ENCODE measurements at regions not wholly inside any gene's neighbourhood (a gene's known extent, or its start where the extent isn't known, plus 50 kb on each side); places are given as distances from the start of the nearest gene placed in this dataset.

DNA sequence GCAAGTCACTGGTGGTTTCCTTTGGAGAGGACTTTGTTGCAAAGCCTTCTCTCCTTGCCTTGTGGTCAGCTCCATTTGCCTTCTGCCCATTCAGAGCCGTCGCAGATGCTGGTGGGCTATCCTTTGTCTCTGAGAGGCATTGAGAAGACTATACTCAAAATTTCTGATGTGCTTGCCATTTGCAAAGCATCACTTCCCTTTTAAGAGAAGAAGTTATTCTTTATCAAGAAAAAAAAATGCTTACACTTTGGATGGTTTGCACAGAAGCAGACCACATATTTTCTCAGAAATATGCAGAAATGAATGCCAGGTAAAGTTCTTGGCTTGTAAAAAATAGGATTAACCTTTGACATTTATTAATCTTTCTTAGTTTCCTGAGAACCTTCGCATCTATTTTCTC is 195.8 kb upstream of the KLF4 start:
- TF ChIP-seq, protein P1, sequence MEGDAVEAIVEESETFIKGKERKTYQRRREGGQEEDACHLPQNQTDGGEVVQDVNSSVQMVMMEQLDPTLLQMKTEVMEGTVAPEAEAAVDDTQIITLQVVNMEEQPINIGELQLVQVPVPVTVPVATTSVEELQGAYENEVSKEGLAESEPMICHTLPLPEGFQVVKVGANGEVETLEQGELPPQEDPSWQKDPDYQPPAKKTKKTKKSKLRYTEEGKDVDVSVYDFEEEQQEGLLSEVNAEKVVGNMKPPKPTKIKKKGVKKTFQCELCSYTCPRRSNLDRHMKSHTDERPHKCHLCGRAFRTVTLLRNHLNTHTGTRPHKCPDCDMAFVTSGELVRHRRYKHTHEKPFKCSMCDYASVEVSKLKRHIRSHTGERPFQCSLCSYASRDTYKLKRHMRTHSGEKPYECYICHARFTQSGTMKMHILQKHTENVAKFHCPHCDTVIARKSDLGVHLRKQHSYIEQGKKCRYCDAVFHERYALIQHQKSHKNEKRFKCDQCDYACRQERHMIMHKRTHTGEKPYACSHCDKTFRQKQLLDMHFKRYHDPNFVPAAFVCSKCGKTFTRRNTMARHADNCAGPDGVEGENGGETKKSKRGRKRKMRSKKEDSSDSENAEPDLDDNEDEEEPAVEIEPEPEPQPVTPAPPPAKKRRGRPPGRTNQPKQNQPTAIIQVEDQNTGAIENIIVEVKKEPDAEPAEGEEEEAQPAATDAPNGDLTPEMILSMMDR (IDR thresholded peaks at IDR 0.05; ENCODE audit: insufficient read depth, low read depth, low read length), result no peak
- TF ChIP-seq EZH2 (IDR thresholded peaks at IDR 0.05; ENCODE audit: insufficient read depth, low read length), result no peak
- peaks cover 6% of the 10 kb centered on the region for H3K27me3 Mint-ChIP-seq (ENCODE audit: low read depth, unreplicated experiment)

DNA sequence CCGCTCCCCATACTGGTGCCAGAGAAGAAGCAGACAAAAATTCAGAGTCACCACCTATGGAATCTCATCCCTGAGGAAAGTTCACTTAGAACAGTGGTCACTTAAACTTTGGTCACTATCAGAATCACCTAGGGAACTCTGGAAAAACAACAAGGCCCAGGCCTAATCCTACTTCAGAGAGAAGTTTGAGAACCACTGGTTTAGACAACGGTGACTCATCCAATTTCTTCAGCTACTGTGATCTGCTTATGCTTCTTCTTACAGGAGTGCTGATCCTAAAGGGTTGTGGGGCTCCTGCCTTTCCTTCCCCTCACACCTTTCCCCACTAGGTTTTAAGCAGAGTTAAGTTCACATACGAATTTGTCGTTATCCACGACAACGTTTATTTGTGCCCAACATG is 194.7 kb upstream of the KLF4 start:
- FAIRE-seq, result no peak
- Mint-ChIP-seq H3K27ac (ENCODE audit: unreplicated experiment) (no peak overlapping the region), H3K36me3 (ENCODE audit: low read depth, unreplicated experiment) (no peaks in the 10 kb centered on the region), H3K4me3 (ENCODE audit: unreplicated experiment) (no peak overlapping the region), H3K27me3 (ENCODE audit: low read depth, unreplicated experiment) (peaks cover 3% of the 10 kb centered on the region), H3K9me3 (ENCODE audit: unreplicated experiment) (peaks cover 5% of the 10 kb centered on the region), H3K4me1 (ENCODE audit: low read depth, unreplicated experiment) (peaks cover 2% of the 10 kb centered on the region)
- peak; percentile 23 for DNase-seq (ENCODE audit: low read depth)
- no peak overlapping the region for H3K27ac ChIP-seq (ENCODE audit: low read depth, low read length)
- no peak overlapping the region for H2AFZ ChIP-seq (ENCODE audit: low read depth, low read length)
- no peaks in the 10 kb centered on the region for H3K9me3 ChIP-seq (ENCODE audit: insufficient read depth, low read depth, low read length)
- no peaks in the 10 kb centered on the region for H4K20me1 ChIP-seq (ENCODE audit: insufficient read depth, low read length)
- H3K4me1 ChIP-seq (ENCODE audit: insufficient read depth, low read length), result no peaks in the 10 kb centered on the region
- no peak overlapping the region for H3K4me3 ChIP-seq (ENCODE audit: insufficient read depth, low read depth, low read length)
- no peak overlapping the region for H3K9ac ChIP-seq (ENCODE audit: low read length)
- no peaks in the 10 kb centered on the region for H3K27me3 ChIP-seq (ENCODE audit: insufficient read depth, low read length)
- H3K4me2 ChIP-seq (ENCODE audit: low read length), result no peak overlapping the region
- no peaks in the 10 kb centered on the region for H3K79me2 ChIP-seq (ENCODE audit: insufficient read depth, low read length)
- TF ChIP-seq EZH2 (IDR thresholded peaks at IDR 0.05; ENCODE audit: insufficient read depth, low read length), result no peak
- TF ChIP-seq, protein P1 (IDR thresholded peaks at IDR 0.05; ENCODE audit: insufficient read depth, low read depth, low read length), result no peak
- no peaks in the 10 kb centered on the region for H3K36me3 ChIP-seq (ENCODE audit: insufficient read depth, low read length)

More for the DNA sequence above, 195.8 kb upstream of the KLF4 start:
- Mint-ChIP-seq H3K4me3 (ENCODE audit: unreplicated experiment) (no peak overlapping the region), H3K36me3 (ENCODE audit: low read depth, unreplicated experiment) (no peaks in the 10 kb centered on the region), H3K27ac (ENCODE audit: unreplicated experiment) (no peak overlapping the region), H3K9me3 (ENCODE audit: unreplicated experiment) (peaks cover 6% of the 10 kb centered on the region), H3K4me1 (ENCODE audit: low read depth, unreplicated experiment) (peaks cover 2% of the 10 kb centered on the region)
- FAIRE-seq (no peak), DNase-seq (ENCODE audit: low read depth) (no peak)
- Histone ChIP-seq H3K27ac (ENCODE audit: low read depth, low read length) (no peak overlapping the region), H3K27me3 (ENCODE audit: insufficient read depth, low read length) (no peaks in the 10 kb centered on the region), H2AFZ (ENCODE audit: low read depth, low read length) (no peak overlapping the region), H3K4me2 (ENCODE audit: low read length) (no peak overlapping the region), H3K79me2 (ENCODE audit: insufficient read depth, low read length) (no peaks in the 10 kb centered on the region), H3K4me1 (ENCODE audit: insufficient read depth, low read length) (no peaks in the 10 kb centered on the region), H3K4me3 (ENCODE audit: insufficient read depth, low read depth, low read length) (no peak overlapping the region), H4K20me1 (ENCODE audit: insufficient read depth, low read length) (no peaks in the 10 kb centered on the region), H3K9me3 (ENCODE audit: insufficient read depth, low read depth, low read length) (no peaks in the 10 kb centered on the region), H3K9ac (ENCODE audit: low read length) (no peak overlapping the region), H3K36me3 (ENCODE audit: insufficient read depth, low read length) (no peaks in the 10 kb centered on the region)

DNA sequence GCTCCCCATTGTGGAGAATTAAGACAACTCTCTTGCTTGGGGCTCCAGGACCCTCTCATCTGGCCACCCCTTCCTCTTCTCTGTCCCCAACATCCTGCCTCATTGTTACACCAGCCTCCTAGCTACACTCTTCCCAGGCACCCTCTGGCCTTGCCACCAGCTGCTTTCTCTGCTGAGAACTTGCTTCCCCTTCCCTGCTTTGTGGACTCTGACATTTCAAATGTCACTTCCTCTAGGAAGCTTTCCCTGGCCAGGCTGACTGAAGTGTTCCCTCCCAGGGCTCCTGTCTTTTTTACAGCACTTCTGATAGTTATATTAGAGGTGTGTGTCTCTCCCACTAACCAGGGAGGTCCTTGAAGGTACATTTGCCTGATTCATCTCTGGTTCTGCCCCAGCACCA is 194.0 kb upstream of the KLF4 start:
- no peak overlapping the region for H3K9ac ChIP-seq (ENCODE audit: low read length)
- H3K27ac ChIP-seq (ENCODE audit: low read depth, low read length), result no peak overlapping the region
- H3K36me3 Mint-ChIP-seq (ENCODE audit: low read depth, unreplicated experiment), result no peaks in the 10 kb centered on the region
- H3K4me1 ChIP-seq (ENCODE audit: insufficient read depth, low read length), result no peaks in the 10 kb centered on the region
- no peak for FAIRE-seq
- H3K4me2 ChIP-seq (ENCODE audit: low read length), result no peak overlapping the region
- peaks cover 3% of the 10 kb centered on the region for H3K9me3 Mint-ChIP-seq (ENCODE audit: unreplicated experiment)
- no peak overlapping the region for H3K27ac Mint-ChIP-seq (ENCODE audit: unreplicated experiment)
- H4K20me1 ChIP-seq (ENCODE audit: insufficient read depth, low read length), result no peaks in the 10 kb centered on the region
- no peak overlapping the region for H3K4me3 Mint-ChIP-seq (ENCODE audit: unreplicated experiment)
- H3K36me3 ChIP-seq (ENCODE audit: insufficient read depth, low read length), result no peaks in the 10 kb centered on the region
- H3K27me3 Mint-ChIP-seq (ENCODE audit: low read depth, unreplicated experiment), result peaks cover 3% of the 10 kb centered on the region
- no peak for DNase-seq (ENCODE audit: low read depth)
- no peaks in the 10 kb centered on the region for H3K79me2 ChIP-seq (ENCODE audit: insufficient read depth, low read length)
- H3K4me3 ChIP-seq (ENCODE audit: insufficient read depth, low read depth, low read length), result no peak overlapping the region
- H3K27me3 ChIP-seq (ENCODE audit: insufficient read depth, low read length), result no peaks in the 10 kb centered on the region
- no peak overlapping the region for H2AFZ ChIP-seq (ENCODE audit: low read depth, low read length)
- H3K4me1 Mint-ChIP-seq (ENCODE audit: low read depth, unreplicated experiment), result peaks cover 2% of the 10 kb centered on the region
- H3K9me3 ChIP-seq (ENCODE audit: insufficient read depth, low read depth, low read length), result no peaks in the 10 kb centered on the region
- TF ChIP-seq, protein P1 (IDR thresholded peaks at IDR 0.05; ENCODE audit: insufficient read depth, low read depth, low read length), result no peak
- no peak for TF ChIP-seq EZH2 (IDR thresholded peaks at IDR 0.05; ENCODE audit: insufficient read depth, low read length)

All from astrocyte (in vitro differentiated cells and primary cell).